ENCODE measurements at regions not wholly inside any gene's neighbourhood (a gene's known extent, or its start where the extent isn't known, plus 50 kb on each side); places are given as distances from the start of the nearest gene placed in this dataset.

GRCh38 chr5:10073441-10074104 is 176.1 kb downstream of the ATPSCKMT start:
- CTCF ChIA-PET: no interaction called here
- no peak for DNase-seq (ENCODE audit: extremely low spot score)
- POLR2A ChIA-PET: no interaction called here
- TF ChIP-seq CTCF (IDR thresholded peaks at IDR 0.05; ENCODE audit: control extremely low read depth, extremely low read depth, low read depth, missing control alignments): no peak

- CTCF ChIA-PET: no interaction called here
- TF ChIP-seq CTCF (IDR thresholded peaks at IDR 0.05; ENCODE audit: control extremely low read depth, extremely low read depth, low read depth, missing control alignments): no peak
- no peak for DNase-seq (ENCODE audit: extremely low spot score)
- POLR2A ChIA-PET: no interaction called here
These were observed 179.9 kb downstream of the ATPSCKMT start for GRCh38 chr5:10069637-10070313.

- CTCF ChIA-PET: interaction anchor here (1.1 kb wide), 1 partner anchor 20 kb away, joined by 3 read pairs; no protein-coding TSS in a partner anchor
- no peak for DNase-seq (ENCODE audit: extremely low spot score)
- POLR2A ChIA-PET: no interaction called here
- TF ChIP-seq CTCF (IDR thresholded peaks at IDR 0.05; ENCODE audit: control extremely low read depth, extremely low read depth, low read depth, missing control alignments): no peak
These were observed 184.2 kb downstream of the ATPSCKMT start for GRCh38 chr5:10065428-10066000.

- TF ChIP-seq CTCF (IDR thresholded peaks at IDR 0.05; ENCODE audit: control extremely low read depth, extremely low read depth, low read depth, missing control alignments): no peak
- CTCF ChIA-PET: no interaction called here
- no peak for DNase-seq (ENCODE audit: extremely low spot score)
- POLR2A ChIA-PET: no interaction called here
These were observed 185.0 kb downstream of the ATPSCKMT start for GRCh38 chr5:10064546-10065195.

- TF ChIP-seq CTCF (IDR thresholded peaks at IDR 0.05; ENCODE audit: control extremely low read depth, extremely low read depth, low read depth, missing control alignments): no peak
- no peak for DNase-seq (ENCODE audit: extremely low spot score)
- POLR2A ChIA-PET: no interaction called here
- CTCF ChIA-PET: interaction anchor here (1.2 kb wide), 1 partner anchor 13 kb away, joined by 3 read pairs; no protein-coding TSS in a partner anchor
These were observed 185.7 kb downstream of the ATPSCKMT start for GRCh38 chr5:10063997-10064396.

GRCh38 chr5:10059980-10060379 is 189.7 kb downstream of the ATPSCKMT start:
- DNase-seq (ENCODE audit: extremely low spot score): no peak
- ChIA-PET POLR2A (no interaction called here), CTCF (interaction anchor here (0.8 kb wide), 1 partner anchor 29 kb away, joined by 4 read pairs; no protein-coding TSS in a partner anchor)
- TF ChIP-seq CTCF (IDR thresholded peaks at IDR 0.05; ENCODE audit: control extremely low read depth, extremely low read depth, low read depth, missing control alignments): no peak
